Activated CD8-positive, alpha-beta memory T cell treated with anti-CD3 and anti-CD28 coated beads, Interleukin-2, amount 50 U/mL, for 48 hours (primary cell): ENCODE measurements at regions not wholly inside any gene's neighbourhood (a gene's known extent, or its start where the extent isn't known, plus 50 kb on each side); places are given as distances from the start of the nearest gene placed in this dataset.
"Not testable (repeated sequence)": the region's sequence is repeated elsewhere in the genome, so short reads cannot be mapped to it uniquely, and the experiment has no call there.

Source experiments
- DNase-seq: peaks from one replicate; pipeline ENCODE4 v3.0.0-alpha.2; 2020

DNA sequence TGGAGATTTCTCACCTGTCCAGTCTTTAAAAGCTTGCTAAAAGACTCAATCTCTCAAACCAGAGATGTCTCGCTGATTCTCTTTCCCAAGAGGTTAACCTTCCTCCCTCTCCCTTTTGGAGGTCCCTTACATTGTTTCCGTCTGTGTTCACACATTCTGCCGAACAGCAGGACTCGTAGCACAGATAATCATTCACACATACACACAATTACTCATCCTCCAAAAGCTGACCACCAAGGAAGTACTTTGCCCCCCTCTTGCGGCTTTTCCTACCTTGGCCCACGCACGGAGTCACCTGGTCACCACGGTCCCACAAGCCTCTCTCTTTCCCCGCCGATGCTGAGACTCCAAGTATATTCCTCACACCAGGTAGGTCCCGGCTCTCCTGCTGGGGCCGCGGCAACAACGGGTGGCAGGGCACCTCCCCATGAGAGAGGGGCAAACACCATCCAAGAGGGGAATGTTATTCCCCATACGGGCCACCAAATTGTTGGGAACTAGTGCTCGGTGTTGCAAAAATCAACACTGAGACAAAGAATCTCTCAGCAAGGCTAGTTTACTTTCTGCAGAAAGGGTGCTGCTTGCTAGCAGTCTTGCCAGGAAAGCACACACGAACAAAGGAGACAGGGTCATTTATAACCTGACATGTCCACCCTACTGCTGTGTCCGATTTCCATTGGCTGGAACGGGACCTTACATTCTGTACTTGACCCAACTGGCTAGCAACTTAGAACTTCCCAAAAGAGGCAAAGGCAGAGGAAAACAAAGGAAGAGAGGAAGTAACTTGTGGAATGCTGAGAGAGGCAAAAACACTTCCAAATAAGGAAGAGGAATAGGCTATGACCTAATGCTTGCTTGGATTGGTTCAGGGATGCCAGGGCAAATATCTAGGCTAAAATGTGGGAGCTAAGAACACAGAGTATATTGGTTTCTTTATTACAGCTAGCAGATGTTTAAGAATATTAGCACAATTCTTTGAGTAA is 102.1 kb upstream of the NECTIN3 start:
- no peak for DNase-seq

- no peak for DNase-seq
These were observed 100.5 kb upstream of the NECTIN3 start for GRCh38 chr3:110971010-110971601.

- DNase-seq, result no peak
These were observed 98.2 kb upstream of the NECTIN3 start for GRCh38 chr3:110973263-110973895.

- DNase-seq, result no peak
These were observed 96.7 kb upstream of the NECTIN3 start for GRCh38 chr3:110974902-110975301.

GRCh38 chr3:110984456-110985250 is 87.0 kb upstream of the NECTIN3 start:
- DNase-seq, result no peak

DNA sequence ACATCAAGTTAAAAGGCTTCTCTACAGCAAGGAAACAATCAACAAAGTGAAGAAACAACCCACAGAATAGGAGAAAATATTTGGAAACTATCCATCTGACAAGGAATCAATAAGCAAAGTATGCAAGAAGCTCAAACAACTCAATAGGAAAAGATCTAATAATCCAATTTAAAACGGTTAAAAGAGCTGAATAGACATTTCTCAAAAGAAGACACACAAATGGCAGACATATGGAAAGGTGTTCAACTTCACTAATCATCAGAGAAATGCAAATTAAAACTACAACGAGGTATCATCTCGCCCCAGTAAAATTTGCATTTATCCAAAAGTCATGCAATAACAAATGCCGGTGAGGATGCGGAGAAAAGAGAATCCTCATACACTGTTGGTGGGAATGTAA is 82.2 kb upstream of the NECTIN3 start:
- no peak for DNase-seq

DNA sequence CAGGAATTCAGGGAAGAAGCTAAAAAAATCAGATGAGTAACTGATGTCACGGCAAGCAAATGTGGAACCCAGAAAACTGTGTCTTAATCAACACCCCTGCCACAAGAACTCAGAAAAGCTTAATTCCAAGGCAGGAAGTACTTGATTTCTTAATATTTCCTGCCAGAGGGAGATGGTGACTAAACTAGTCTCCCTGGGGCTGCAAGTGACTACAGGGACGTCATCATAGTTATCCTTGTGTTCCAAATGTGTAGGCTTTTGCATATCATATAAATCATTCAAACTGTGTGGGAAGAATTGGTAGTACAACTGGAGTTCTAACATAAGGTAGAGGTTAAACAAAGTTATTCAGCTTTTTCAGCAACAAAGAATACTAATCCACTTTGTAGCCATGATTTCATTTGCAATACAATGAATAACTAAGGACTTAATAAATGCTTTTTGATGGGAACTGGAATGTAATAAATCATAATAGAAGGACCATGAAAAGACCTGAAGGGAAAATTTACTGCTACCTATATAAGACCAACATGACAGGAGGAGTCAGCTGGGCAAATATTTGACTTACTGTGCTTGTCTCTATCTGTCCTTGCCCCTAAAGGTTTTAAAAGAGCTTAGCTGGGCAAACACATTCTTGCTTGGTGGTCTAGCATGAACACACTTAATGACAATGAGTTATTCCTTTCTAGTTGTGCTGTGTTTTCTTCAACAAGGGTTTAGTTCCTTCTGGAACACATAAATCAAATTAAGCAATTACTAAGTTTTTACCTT is 76.0 kb upstream of the NECTIN3 start:
- no peak for DNase-seq

DNA sequence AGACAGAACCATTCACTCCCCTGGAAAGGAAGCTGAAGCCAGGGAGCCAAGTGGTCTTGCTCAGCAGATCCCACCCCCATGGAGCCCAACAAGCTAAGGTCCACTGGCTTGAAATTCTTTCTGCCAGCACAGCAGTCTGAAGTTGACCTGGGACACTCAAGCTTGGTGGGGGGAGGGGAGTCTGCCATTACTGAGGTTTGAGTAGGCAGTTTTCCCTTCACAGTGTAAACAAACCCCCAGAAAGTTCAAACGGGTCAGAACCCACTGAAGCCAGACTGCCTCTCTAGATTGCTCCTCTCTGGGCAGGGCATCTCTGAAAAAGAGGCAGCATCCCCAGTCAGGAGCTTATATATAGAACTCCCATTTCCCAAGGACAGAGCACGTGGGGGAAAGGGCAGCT is 72.8 kb upstream of the NECTIN3 start:
- not testable (repeated sequence) for DNase-seq

GRCh38 chr3:111006485-111006884 is 65.1 kb upstream of the NECTIN3 start:
- DNase-seq, result not testable (repeated sequence)

DNA sequence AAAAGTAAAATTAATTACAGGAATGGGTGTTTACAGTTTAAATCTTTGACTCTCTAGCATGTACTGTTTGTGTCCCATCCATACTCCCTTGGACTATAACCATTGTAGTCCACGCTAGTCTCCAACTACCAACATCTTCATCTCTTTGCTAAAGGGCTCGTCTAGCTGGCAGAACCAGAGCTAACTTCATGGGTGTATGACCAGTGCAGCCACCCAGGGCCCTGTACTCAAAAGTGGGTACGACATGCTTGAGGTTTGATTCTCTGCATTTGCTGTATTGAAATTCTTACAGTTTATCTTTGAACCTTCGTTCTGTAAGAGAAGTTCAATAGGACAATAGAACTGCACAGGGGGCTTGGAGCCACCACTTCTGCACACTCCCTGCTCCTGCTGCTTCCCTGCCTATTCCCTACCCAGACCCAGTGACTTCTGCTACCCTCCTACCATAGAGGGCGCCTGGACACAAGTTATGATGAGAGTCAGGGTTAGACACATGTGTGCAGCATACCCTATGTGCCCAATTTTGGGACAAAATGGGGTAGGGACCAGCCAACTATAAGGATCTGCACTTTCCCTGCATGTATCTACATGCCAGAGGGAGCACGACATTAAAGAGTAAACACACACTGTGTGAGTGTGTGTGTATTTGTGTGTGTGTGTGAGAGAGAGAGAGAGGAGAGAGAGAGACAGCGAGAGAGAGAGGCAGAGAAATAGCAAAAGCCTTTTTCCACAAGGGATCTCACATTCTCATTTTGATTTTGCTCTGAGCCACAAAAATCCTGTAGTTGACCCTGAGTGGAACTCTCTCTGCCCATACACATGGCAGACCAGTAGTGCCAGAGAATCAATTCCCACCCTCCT is 59.0 kb upstream of the NECTIN3 start:
- DNase-seq, result no peak
